IPS-18c (cell line): ENCODE measurements at regions not wholly inside any gene's neighbourhood (a gene's known extent, or its start where the extent isn't known, plus 50 kb on each side); places are given as distances from the start of the nearest gene placed in this dataset.

Experiments used
- H3K4me3 ChIP-seq: 2 replicates; pipeline ENCODE4 v1.7.0; 2013; ENCODE audit warnings: low read depth, mild to moderate bottlenecking, low read length, moderate library complexity; ENCODE audit not compliant: insufficient read depth
- H3K9me3 ChIP-seq: one replicate; pipeline ENCODE4 v1.6.1; 2013; ENCODE audit warnings: mild to moderate bottlenecking, low read length, moderate library complexity; ENCODE audit not compliant: control insufficient read depth, insufficient read depth

DNA sequence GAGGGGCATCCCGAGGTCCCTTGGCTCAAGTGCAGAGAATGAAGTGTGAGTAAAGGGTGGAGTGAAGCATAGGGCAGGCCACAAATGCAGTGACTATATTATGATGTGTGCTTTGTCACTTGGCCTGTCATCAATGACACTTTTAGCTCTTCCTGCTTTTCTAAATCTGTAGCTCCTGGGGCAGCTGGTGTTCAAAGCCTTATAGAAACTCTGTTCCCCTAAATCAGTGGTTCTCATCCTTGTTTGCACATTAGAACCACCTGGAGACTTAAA lies 135.6 kb upstream of the LGALSL start:
- Histone ChIP-seq H3K9me3 (no peaks in the 10 kb centered on the region), H3K4me3 (no peak overlapping the region)

DNA sequence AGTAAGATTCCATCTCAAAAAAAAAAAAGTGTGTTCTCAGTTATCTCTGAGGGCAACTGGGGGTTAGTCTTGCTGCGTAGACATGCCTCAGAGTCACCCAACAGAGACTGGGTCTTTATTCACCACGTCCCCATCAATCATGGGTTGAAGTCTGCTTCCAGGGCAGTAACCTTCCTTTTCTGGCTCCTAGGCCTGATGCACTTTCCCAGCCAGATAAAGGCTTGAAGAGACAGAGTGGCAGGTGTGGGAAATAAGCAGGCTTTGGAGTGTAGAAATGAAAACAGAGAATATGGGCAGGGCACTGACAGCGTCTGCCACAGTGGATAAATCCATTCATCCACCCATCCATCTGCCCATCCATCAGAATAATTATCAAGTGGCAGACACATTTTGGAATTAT lies 134.1 kb upstream of the LGALSL start:
- H3K9me3 ChIP-seq = no peaks in the 10 kb centered on the region
- H3K4me3 ChIP-seq = no peak overlapping the region

DNA sequence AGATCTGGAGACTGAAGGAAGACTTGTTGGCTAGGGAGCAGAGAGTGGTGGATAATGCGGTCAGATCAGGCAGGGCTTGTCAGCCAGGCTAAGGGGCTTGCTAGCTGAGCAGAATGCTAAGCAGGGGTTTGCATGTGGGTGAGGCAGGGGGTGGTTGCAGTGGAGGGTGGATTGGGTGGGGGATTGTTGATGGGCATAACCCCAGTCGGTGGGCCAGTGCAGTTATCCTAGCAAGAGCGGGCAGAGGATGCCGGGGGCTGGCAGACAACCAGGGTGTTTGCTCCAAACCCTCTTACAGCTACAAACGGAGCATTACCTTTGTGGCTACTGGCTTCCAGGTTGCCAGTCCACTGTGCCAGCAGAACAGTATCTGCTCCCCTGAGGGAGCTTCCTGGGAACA lies 131.5 kb upstream of the LGALSL start:
- no peak overlapping the region for H3K4me3 ChIP-seq
- H3K9me3 ChIP-seq = no peaks in the 10 kb centered on the region

DNA sequence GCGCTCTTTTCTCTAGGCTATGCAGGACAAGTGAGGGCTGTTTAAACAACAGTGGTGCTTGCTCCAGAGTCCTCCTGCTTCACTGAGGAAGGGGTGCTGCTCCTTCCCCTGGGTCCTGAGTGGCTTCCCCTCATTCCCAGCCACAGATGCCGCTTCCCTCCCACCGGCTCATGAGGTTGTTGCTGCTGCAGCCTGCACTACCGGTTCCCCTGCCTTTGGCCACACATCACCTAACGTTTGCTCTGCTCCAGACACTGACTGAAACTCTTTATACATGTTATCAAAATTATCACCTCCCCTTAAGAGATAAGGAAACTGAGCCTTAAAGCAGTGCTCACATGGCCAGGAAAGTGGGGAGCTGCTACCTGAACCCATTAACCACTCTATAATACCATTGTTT lies 130.8 kb upstream of the LGALSL start:
- no peaks in the 10 kb centered on the region for H3K9me3 ChIP-seq
- H3K4me3 ChIP-seq = no peak overlapping the region

GRCh38 chr2:64324746-64325410 lies 129.1 kb upstream of the LGALSL start:
- H3K9me3 ChIP-seq = no peaks in the 10 kb centered on the region
- H3K4me3 ChIP-seq = no peak overlapping the region

- no peak overlapping the region for H3K4me3 ChIP-seq
- no peaks in the 10 kb centered on the region for H3K9me3 ChIP-seq
Observed at GRCh38 chr2:64325477-64325851, 128.5 kb upstream of the LGALSL start.

GRCh38 chr2:64325852-64326577 lies 127.9 kb upstream of the LGALSL start:
- Histone ChIP-seq H3K4me3 (no peak overlapping the region; the same call in 1 of the 2 replicates), H3K9me3 (no peaks in the 10 kb centered on the region)

- no peaks in the 10 kb centered on the region for H3K9me3 ChIP-seq
- no peak overlapping the region for H3K4me3 ChIP-seq
Observed at GRCh38 chr2:64326578-64327050, 127.3 kb upstream of the LGALSL start.

DNA sequence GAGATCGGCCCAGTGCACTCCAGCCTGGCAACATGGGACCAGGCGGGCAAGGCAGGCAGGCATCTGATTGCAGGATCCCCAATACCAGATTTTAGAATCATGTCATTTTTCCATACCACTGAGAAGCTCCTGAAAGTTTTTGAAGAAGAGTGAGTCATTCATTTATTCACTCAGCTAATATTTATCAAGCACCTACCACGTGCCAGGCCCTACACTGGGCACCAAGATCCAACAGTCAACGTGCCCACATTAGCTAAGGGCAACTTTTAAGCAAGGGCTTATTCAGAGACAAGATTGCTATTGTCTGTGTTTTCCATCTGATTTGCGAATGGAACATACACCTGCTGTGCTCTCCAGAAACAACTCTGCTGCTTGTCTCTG lies 126.8 kb upstream of the LGALSL start:
- no peak overlapping the region for H3K4me3 ChIP-seq

GRCh38 chr2:64327510-64328414 lies 126.2 kb upstream of the LGALSL start:
- Histone ChIP-seq H3K9me3 (no peaks in the 10 kb centered on the region), H3K4me3 (no peak overlapping the region)

More for the DNA sequence above, 126.8 kb upstream of the LGALSL start:
- H3K9me3 ChIP-seq = no peaks in the 10 kb centered on the region

DNA sequence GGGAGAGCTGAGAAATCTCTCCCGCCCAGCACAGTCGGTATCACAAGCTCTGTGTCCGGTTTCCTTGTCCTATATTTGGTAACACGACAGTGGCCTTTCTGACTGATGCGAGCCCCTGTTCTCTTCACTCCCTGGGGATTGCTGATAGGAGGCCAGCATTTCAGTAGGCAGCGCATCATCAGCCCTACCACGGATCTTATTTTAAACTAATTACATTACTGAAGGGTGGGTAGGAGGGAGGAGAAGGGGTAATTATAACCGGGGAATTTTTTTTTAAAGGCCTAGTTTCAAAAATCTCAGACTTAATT lies 125.6 kb upstream of the LGALSL start:
- Histone ChIP-seq H3K4me3 (no peak overlapping the region), H3K9me3 (no peaks in the 10 kb centered on the region)

DNA sequence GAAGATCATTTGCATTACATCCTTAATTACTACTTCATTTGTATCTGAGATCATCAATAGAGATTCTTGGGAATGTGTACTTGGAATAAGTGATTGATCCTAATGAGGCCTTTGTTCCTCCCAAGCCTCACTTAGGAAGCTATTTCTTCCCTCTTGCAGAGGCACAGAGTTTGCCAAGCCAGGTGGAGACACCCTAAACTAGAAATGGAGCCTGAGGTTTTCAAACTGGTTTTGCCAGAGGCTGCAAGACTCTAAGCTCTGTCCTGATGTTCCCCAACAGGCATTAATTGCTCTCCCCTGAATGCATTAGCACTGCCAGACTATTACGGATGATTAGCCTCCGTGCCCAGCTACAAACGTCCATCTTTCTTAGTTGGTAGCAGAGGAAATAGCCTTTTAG lies 125.2 kb upstream of the LGALSL start:
- H3K4me3 ChIP-seq = no peak overlapping the region
- no peaks in the 10 kb centered on the region for H3K9me3 ChIP-seq

- no peaks in the 10 kb centered on the region for H3K9me3 ChIP-seq
- no peak overlapping the region for H3K4me3 ChIP-seq
Observed at GRCh38 chr2:64329848-64330247, 124.1 kb upstream of the LGALSL start.

- Histone ChIP-seq H3K9me3 (no peaks in the 10 kb centered on the region), H3K4me3 (no peak overlapping the region)
Observed at GRCh38 chr2:64330281-64331113, 123.5 kb upstream of the LGALSL start.

DNA sequence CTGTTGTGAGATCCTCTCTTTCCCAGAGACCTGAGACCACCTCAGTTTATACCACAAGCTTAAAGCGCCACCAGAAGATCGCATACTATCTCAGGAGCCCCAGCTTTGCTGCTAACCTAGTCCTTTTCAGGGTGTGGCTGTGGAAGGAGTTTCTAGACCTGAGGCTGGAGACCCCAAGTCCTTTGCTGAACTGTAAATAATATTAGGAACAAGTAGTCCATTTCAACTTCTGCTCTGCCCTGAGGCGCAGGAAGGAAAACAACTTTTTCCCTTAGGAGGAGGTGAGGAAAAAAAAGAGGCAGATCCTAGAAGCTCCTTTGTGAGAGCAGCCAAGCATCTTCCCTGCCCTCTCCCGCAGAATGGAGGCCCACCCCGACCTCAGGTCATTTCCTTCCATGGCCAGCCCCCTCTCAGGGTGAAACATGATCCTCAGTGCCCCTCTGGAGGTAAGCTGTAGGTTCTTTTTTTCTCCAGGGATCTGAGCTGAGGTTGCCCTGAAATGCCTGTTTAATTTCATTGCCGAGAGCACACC lies 122.8 kb upstream of the LGALSL start:
- H3K9me3 ChIP-seq = no peaks in the 10 kb centered on the region
- H3K4me3 ChIP-seq = no peak overlapping the region

DNA sequence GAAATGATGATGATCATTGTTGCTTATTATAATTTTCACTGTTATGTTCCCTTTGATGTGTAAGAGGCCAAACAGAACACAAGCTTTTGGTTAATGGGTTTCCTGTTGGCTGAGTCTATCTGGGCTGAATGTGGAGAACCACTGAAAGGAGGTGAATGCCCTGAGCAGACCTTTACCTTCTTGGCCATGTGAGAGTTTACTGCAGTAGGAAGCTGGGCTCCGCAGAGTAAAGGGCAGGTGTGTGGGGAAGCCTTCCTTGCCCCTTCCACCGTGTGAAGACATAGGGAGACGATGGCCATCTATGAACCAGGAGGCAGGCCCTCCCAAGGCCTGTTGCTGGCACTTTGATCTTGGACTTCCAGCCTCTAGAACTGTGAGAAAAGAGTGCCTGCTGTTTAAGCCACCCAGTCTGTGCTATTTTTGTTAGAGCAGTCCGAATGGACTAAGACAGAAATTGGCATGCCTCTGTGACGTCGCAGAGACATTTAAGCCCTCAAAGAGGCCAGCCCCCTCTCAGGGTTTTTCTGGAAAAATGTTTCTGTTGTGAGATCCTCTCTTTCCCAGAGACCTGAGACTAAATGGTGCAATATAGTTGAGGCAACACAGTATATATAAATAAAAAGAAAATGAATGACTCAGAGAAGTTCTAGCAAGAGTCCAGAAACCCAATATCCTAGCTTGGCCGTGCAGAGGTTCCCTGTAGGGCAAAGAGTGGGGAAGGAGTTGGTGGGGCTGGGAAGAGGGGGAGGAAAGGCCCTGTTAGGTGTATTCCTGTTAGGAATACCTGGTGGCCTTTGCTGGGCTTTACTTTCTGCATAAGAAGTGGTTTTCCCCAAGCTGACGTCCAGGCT lies 121.9 kb upstream of the LGALSL start:
- no peak overlapping the region for H3K4me3 ChIP-seq

More for the DNA sequence above, 121.9 kb upstream of the LGALSL start:
- no peaks in the 10 kb centered on the region for H3K9me3 ChIP-seq
